Prostate gland (tissue), 2 donors: ENCODE measurements at regions not wholly inside any gene's neighbourhood (a gene's known extent, or its start where the extent isn't known, plus 50 kb on each side); places are given as distances from the start of the nearest gene placed in this dataset.

Source experiments
- DNase-seq: peaks from one replicate; pipeline ENCODE4 v3.0.0-alpha.2; 2019; ENCODE audit warnings: low spot score
- H3K27ac ChIP-seq, 2 donors: fragments of 200-600 bp; sonication (generic); 2 replicates each; pipeline ENCODE4 v1.5.1; 2017 to 2019
- H3K27me3 ChIP-seq: fragments of 200-600 bp; sonication (generic); replicated peaks from 2 replicates; pipeline ENCODE4 v1.5.1; 2019; ENCODE audit not compliant: insufficient read depth
- H3K36me3 ChIP-seq, 2 donors: fragments of 200-600 bp; sonication (generic); 1 replicate in 1 of 2; 2 replicates in 1 of 2; pipeline versions ENCODE4 v1.5.1 to v1.8.1; 2017 to 2019
- H3K4me1 ChIP-seq: fragments of 200-600 bp; sonication (generic); replicated peaks from 2 replicates; pipeline ENCODE4 v1.5.1; 2019
- H3K4me3 ChIP-seq, 2 donors: fragments of 200-600 bp; sonication (generic); 2 replicates each; pipeline ENCODE4 v1.5.1; 2017 to 2019
- H3K9me3 ChIP-seq: fragments of 200-600 bp; sonication (generic); 2 replicates; pipeline ENCODE4 v1.5.1; 2017
- POLR2A ChIP-seq: fragments of 450-650 bp; IDR thresholded peaks from one replicate; pipeline ENCODE4 v1.6.1; 2016; ENCODE audit warnings: antibody characterized with exemption, mild to moderate bottlenecking
- POLR2AphosphoS5 ChIP-seq: sonication (generic); formaldehyde crosslinking; IDR thresholded peaks from one replicate; pipeline ENCODE4 v1.6.1; 2017; ENCODE audit warnings: antibody characterized with exemption
- WGBS: methylation state at CpG from one replicate; pipeline ENCODE4 v1.1.5; 2018; 5-methylcytosine and 5-hydroxymethylcytosine counted together
- intact Hi-C: fragments of 100-400 bp; cut with DNase I; formaldehyde crosslinking; loops from one replicate; pipeline ENCODE4 v1.14.2; 2022
- TF ChIP-seq, protein P1 (sequence below), 4 experiments: fragments of 200-600 bp in 2 of 4; fragments of 450-650 bp in 2 of 4; sonication (generic) in 2 of 4; IDR thresholded peaks; 1 replicate in 3 of 4; 2 replicates in 1 of 4; pipeline ENCODE4 v1.5.1; 2016 to 2019; ENCODE audit warnings: antibody characterized with exemption in 4 of 4, mild to moderate bottlenecking in 2 of 4, moderate library complexity in 2 of 4

DNA sequence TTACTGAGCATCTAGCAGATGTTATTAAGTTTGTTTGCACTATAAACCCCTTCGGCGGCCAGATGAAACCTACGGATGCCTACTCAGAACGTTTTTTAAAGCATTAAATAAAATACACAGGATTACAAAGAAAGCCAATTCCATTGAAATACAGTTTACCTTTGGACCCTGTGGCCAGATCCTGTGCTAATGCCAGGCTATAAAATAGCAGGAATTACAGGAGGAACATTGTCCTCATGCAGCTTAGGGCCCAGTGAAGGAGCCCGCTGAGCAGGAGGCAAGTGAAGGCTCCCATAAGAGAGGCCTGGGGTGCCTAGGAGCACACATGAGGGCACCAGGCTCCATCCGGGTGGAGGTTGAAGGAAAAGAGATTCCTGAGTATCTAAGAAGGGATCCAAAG, 310.4 kb downstream of the MTX2 start:
- H3K27me3 ChIP-seq, result no peaks in the 10 kb centered on the region
- no peaks in the 10 kb centered on the region for H3K4me1 ChIP-seq
- H3K27ac ChIP-seq, result no peak overlapping the region
- TF ChIP-seq POLR2A (no peak), POLR2AphosphoS5 (no peak)
- TF ChIP-seq, protein P1, sequence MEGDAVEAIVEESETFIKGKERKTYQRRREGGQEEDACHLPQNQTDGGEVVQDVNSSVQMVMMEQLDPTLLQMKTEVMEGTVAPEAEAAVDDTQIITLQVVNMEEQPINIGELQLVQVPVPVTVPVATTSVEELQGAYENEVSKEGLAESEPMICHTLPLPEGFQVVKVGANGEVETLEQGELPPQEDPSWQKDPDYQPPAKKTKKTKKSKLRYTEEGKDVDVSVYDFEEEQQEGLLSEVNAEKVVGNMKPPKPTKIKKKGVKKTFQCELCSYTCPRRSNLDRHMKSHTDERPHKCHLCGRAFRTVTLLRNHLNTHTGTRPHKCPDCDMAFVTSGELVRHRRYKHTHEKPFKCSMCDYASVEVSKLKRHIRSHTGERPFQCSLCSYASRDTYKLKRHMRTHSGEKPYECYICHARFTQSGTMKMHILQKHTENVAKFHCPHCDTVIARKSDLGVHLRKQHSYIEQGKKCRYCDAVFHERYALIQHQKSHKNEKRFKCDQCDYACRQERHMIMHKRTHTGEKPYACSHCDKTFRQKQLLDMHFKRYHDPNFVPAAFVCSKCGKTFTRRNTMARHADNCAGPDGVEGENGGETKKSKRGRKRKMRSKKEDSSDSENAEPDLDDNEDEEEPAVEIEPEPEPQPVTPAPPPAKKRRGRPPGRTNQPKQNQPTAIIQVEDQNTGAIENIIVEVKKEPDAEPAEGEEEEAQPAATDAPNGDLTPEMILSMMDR (IDR thresholded peaks at IDR 0.05), result no peak
- WGBS, result 72% methylated on average over 6 of the region's 6 CpGs
- H3K9me3 ChIP-seq, result no peaks in the 10 kb centered on the region
- DNase-seq, result no peak
- no peaks in the 10 kb centered on the region for H3K36me3 ChIP-seq
- intact Hi-C loops, result no loop called here
- no peak overlapping the region for H3K4me3 ChIP-seq

DNA sequence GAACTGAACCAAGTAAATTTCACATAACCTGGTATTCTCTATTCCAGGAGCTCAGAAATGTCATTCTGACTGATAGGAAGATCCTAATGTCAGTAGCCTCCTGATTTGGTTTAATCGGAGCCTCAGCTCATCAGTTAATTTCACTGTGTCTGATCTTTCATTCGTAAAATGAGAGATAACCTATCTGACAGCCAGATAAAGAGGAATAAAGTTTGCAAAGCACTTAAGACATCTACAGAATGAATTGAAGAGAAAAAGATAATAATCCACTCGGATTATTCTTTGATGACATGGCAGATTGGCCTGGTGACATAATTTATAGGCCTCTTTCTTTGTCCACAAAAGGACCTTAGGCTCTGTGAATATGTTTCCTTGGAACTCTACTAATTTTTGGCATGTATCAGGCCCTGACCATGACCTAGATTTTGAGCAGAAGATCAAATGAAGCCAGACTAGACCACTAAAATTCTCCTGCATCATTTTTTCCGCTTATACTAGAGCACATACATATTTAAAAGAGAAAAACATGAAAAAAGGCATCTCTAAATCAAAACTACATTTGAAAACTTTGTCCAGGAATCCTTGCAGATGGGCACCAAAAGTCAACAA, 312.4 kb downstream of the MTX2 start:
- Histone ChIP-seq H3K9me3 (no peaks in the 10 kb centered on the region), H3K27ac (no peak overlapping the region), H3K4me1 (no peaks in the 10 kb centered on the region), H3K36me3 (no peaks in the 10 kb centered on the region), H3K4me3 (no peak overlapping the region), H3K27me3 (no peaks in the 10 kb centered on the region)
- TF ChIP-seq, protein P1 (IDR thresholded peaks at IDR 0.05), result no peak
- TF ChIP-seq POLR2AphosphoS5, result no peak
- no peak for TF ChIP-seq POLR2A
- intact Hi-C loops, result no loop called here
- DNase-seq, result no peak
- WGBS, result 79% methylated on average over 4 of the region's 4 CpGs

DNA sequence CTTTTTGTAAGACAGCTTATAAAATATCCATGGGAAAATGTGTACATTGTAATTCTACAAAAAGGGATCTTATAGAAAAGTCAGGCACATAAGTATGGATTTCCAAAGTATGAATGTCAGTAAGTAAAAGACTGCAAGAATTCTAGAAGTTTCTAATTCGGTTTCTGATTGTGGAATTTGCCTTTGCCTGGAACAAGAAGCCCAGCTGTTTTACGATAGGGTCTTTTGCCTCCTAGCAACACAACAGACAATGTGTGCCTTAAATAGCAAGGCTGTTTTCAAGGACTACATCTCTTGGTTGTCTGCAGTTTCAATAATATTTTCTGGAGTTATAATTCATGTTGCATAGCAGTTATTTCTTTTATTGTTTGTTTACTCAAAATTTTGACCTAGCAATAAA, 312.9 kb downstream of the MTX2 start:
- Histone ChIP-seq H3K36me3 (no peaks in the 10 kb centered on the region), H3K4me3 (no peak overlapping the region), H3K27ac (no peak overlapping the region), H3K9me3 (no peaks in the 10 kb centered on the region), H3K27me3 (no peaks in the 10 kb centered on the region), H3K4me1 (no peaks in the 10 kb centered on the region)
- WGBS, result 58% methylated on average over 2 of the region's 2 CpGs
- TF ChIP-seq, protein P1 (IDR thresholded peaks at IDR 0.05), result no peak
- TF ChIP-seq POLR2AphosphoS5 (no peak), POLR2A (no peak)
- intact Hi-C loops, result no loop called here
- no peak for DNase-seq

DNA sequence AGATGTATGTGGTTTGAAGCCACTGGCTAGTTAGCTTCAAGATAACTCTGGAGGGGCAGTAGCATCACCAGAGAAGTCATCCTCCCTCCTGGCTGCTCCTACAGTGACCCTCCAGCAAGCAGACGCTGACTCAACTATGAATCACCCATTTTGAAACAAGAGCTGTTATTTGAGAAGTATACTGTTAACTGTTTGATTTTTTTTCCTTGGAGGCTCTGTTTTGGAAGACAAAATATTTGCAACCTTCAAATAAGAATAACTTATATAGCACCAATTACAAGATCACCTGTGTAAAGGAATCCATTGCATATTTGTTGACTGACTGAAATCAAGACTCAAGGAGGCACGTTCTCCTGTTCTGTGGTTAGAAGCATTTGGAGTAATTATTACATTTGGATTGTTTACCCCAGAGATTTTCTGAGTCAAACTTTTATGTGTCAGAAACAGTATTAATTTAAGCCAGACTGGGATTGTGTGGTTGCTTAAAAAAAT, 313.8 kb downstream of the MTX2 start:
- 28% methylated on average over 2 of the region's 2 CpGs for WGBS
- intact Hi-C loops, result no loop called here

More for the DNA sequence above, 313.8 kb downstream of the MTX2 start:
- Histone ChIP-seq H3K9me3 (no peaks in the 10 kb centered on the region), H3K4me1 (no peaks in the 10 kb centered on the region), H3K27me3 (no peaks in the 10 kb centered on the region), H3K36me3 (no peaks in the 10 kb centered on the region), H3K4me3 (no peak overlapping the region), H3K27ac (no peak overlapping the region)
- TF ChIP-seq POLR2AphosphoS5 (no peak), POLR2A (no peak)
- TF ChIP-seq, protein P1 (IDR thresholded peaks at IDR 0.05), result no peak
- no peak for DNase-seq
